A673 (cell line): ENCODE measurements at regions not wholly inside any gene's neighbourhood (a gene's known extent, or its start where the extent isn't known, plus 50 kb on each side); places are given as distances from the start of the nearest gene placed in this dataset.

Source experiments
- BruUV-seq: library from RNA; stranded (reverse); fragments of 400-500 nt; replicated peaks from 2 replicates; lab custom pipeline; 2021; lab: Mats Ljungman, UMichigan
- CTCF ChIA-PET: fragments of 300-600 bp; sonication (Branson Sonifier 250); formaldehyde crosslinking; loops from one replicate; lab custom pipeline; 2022; ENCODE audit warnings: antibody characterized with exemption; lab: Charles Lee
- POLR2A ChIA-PET: fragments of 300-600 bp; sonication (Branson Sonifier 250); formaldehyde crosslinking; loops from one replicate; lab custom pipeline; 2022; ENCODE audit warnings: antibody characterized with exemption; ENCODE audit not compliant: low non-redundant PET; lab: Charles Lee
- DNase-seq: peaks from one replicate; pipeline ENCODE4 v3.0.0-alpha.2; 2015; ENCODE audit warnings: low spot score
- H3K27ac ChIP-seq: fragments of 200-600 bp; sonication (generic); 2 replicates; pipeline ENCODE4 v1.5.1; 2016; ENCODE audit warnings: mixed run types, low read depth, mild to moderate bottlenecking, mixed read lengths, antibody characterized with exemption, low read length; ENCODE audit not compliant: poor library complexity, severe bottlenecking
- H3K27me3 ChIP-seq: fragments of 200-600 bp; sonication (generic); replicated peaks from 2 replicates; pipeline ENCODE4 v1.6.1; 2017; ENCODE audit warnings: mixed run types, low read depth, mild to moderate bottlenecking, mixed read lengths, antibody characterized with exemption, low read length; ENCODE audit not compliant: insufficient read depth, poor library complexity
- H3K36me3 ChIP-seq: fragments of 200-600 bp; sonication (generic); 2 replicates; pipeline ENCODE4 v1.6.1; 2016; ENCODE audit warnings: mixed run types, mild to moderate bottlenecking, mixed read lengths, antibody characterized with exemption, low read length; ENCODE audit not compliant: insufficient read depth, poor library complexity, severe bottlenecking
- H3K4me1 ChIP-seq: fragments of 200-600 bp; sonication (generic); 2 replicates; pipeline ENCODE4 v1.6.1; 2017; ENCODE audit warnings: mixed run types, mild to moderate bottlenecking, mixed read lengths, antibody characterized with exemption, low read length; ENCODE audit not compliant: insufficient read depth, poor library complexity, severe bottlenecking
- H3K4me3 ChIP-seq: fragments of 200-600 bp; sonication (generic); 2 replicates; pipeline ENCODE4 v1.5.1; 2016; ENCODE audit warnings: low read depth, mixed run types, mild to moderate bottlenecking, mixed read lengths, low read length; ENCODE audit not compliant: poor library complexity, severe bottlenecking
- H3K9me3 ChIP-seq: fragments of 200-600 bp; sonication (generic); 2 replicates; pipeline ENCODE4 v1.6.1; 2016; ENCODE audit warnings: mixed run types, low read depth, mild to moderate bottlenecking, mixed read lengths, antibody characterized with exemption, low read length; ENCODE audit not compliant: poor library complexity, severe bottlenecking
- EZH2 ChIP-seq: fragments of 200-600 bp; sonication (generic); IDR thresholded peaks from 2 replicates; pipeline ENCODE4 v1.6.1; 2017; ENCODE audit warnings: borderline replicate concordance, low read depth, mild to moderate bottlenecking, mixed read lengths, antibody characterized with exemption, low read length; ENCODE audit not compliant: poor library complexity, severe bottlenecking
- intact Hi-C: fragments of 100-400 bp; cut with micrococcal nuclease; formaldehyde crosslinking; loops from one replicate; pipeline ENCODE4 v1.10.0; 2022; ENCODE audit not compliant: unreplicated experiment
- TF ChIP-seq, protein P1 (sequence below): fragments of 300-800, 200-600 bp; sonication (generic); conservative IDR thresholded peaks from 2 replicates; pipeline ENCODE4 v1.5.1; 2017; ENCODE audit warnings: low read depth, mild to moderate bottlenecking, antibody characterized with exemption, low read length, moderate library complexity, mixed read lengths

DNA sequence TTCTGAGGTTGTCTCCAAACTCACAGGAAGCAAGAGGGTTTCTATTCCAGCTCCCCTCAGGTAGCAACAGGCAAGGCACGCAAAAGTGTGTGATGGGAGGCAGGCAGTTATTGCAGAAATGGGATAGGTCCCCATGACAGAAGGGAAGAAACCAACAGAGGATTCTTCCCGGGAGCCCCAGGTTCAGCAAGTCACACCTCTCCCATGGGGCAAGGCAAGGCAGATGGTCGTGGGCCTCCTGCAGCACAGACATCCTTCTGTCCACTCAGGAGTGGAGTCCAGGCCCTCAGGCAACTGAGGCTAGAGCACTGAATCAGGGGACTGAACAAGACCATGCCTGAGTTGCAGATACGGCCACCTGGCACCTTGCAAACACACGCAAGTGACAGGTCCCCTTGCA lies 424.9 kb upstream of the IRX4 start:
- Histone ChIP-seq H3K4me3 (no peak overlapping the region), H3K27ac (no peak overlapping the region), H3K4me1 (no peaks in the 10 kb centered on the region), H3K36me3 (no peaks in the 10 kb centered on the region), H3K27me3 (no peaks in the 10 kb centered on the region), H3K9me3 (peaks cover 12% of the 10 kb centered on the region)
- POLR2A ChIA-PET, result no interaction called here
- intact Hi-C loops, result no loop called here
- TF ChIP-seq, protein P1, sequence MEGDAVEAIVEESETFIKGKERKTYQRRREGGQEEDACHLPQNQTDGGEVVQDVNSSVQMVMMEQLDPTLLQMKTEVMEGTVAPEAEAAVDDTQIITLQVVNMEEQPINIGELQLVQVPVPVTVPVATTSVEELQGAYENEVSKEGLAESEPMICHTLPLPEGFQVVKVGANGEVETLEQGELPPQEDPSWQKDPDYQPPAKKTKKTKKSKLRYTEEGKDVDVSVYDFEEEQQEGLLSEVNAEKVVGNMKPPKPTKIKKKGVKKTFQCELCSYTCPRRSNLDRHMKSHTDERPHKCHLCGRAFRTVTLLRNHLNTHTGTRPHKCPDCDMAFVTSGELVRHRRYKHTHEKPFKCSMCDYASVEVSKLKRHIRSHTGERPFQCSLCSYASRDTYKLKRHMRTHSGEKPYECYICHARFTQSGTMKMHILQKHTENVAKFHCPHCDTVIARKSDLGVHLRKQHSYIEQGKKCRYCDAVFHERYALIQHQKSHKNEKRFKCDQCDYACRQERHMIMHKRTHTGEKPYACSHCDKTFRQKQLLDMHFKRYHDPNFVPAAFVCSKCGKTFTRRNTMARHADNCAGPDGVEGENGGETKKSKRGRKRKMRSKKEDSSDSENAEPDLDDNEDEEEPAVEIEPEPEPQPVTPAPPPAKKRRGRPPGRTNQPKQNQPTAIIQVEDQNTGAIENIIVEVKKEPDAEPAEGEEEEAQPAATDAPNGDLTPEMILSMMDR, result no peak
- no peak for TF ChIP-seq EZH2
- CTCF ChIA-PET, result no interaction called here
- BruUV-seq, result no TSS peak
- DNase-seq, result no peak

DNA sequence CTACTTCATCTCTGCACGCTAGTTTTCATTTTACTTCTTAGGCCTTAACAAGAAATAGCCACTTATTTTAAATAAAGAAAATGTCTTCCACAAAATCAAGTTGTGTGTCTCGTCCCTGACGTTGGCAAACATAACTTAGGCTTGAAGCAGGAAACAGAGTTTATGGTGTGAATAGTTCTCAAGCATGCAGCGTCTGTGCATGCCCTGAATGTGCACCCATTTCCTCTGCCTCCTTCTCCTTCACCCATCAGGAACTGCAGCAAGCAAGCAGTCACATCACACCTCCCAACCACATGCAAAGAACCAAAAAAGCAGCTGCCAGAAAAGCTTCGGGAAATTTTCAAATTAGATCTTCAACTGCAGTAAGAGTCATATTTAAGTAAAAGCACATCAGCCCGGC lies 424.0 kb upstream of the IRX4 start:
- H3K27me3 ChIP-seq, result no peaks in the 10 kb centered on the region
- no peak overlapping the region for H3K27ac ChIP-seq
- TF ChIP-seq, protein P1, result no peak
- no peak for TF ChIP-seq EZH2
- DNase-seq, result no peak
- H3K9me3 ChIP-seq, result peaks cover 12% of the 10 kb centered on the region
- intact Hi-C loops, result no loop called here
- CTCF ChIA-PET, result no interaction called here
- H3K36me3 ChIP-seq, result no peaks in the 10 kb centered on the region
- no peak overlapping the region for H3K4me3 ChIP-seq
- no TSS peak for BruUV-seq
- POLR2A ChIA-PET, result no interaction called here
- H3K4me1 ChIP-seq, result no peaks in the 10 kb centered on the region

DNA sequence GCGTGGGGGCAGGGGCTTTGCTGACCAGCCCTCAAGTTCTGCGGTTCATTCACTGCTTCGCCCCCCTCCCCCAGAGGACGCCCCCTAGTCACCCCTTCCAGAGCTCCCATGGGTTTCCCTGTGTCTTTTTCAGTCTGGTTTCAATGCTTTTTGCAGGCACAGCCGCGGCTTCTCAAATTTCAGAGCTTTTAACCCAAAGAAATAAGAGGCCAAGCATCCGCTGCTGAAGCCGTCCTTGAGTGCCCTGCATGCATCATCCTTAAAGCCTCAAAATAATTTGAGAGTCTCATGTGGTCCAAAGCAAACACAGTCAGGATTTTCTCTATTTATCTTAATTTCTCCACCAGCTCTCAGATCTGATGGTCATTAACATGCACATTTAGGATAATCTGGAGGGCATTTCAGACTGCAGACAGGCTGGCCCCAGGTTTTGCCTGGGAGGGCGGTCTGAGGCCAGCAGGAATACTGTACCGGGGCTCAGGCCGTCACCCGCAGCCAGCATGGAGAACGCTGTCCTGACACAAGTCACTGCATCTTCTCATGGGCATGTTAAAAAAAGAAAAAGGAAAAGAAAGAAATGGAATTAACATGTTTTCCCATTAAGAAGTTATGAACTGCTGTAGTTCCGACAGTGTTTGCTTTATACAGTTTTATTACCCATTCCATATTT lies 420.8 kb upstream of the IRX4 start:
- POLR2A ChIA-PET, result no interaction called here
- H3K27ac ChIP-seq, result no peak overlapping the region
- intact Hi-C loops, result no loop called here
- H3K4me3 ChIP-seq, result no peak overlapping the region
- no TSS peak for BruUV-seq
- H3K9me3 ChIP-seq, result peaks cover 18% of the 10 kb centered on the region
- no peaks in the 10 kb centered on the region for H3K36me3 ChIP-seq
- CTCF ChIA-PET, result no interaction called here
- DNase-seq, result no peak
- H3K4me1 ChIP-seq, result no peaks in the 10 kb centered on the region
- TF ChIP-seq, protein P1, result no peak
- no peak for TF ChIP-seq EZH2
- no peaks in the 10 kb centered on the region for H3K27me3 ChIP-seq
